ENCODE measurements at regions not wholly inside any gene's neighbourhood (a gene's known extent, or its start where the extent isn't known, plus 50 kb on each side); places are given as distances from the start of the nearest gene placed in this dataset.

DNA sequence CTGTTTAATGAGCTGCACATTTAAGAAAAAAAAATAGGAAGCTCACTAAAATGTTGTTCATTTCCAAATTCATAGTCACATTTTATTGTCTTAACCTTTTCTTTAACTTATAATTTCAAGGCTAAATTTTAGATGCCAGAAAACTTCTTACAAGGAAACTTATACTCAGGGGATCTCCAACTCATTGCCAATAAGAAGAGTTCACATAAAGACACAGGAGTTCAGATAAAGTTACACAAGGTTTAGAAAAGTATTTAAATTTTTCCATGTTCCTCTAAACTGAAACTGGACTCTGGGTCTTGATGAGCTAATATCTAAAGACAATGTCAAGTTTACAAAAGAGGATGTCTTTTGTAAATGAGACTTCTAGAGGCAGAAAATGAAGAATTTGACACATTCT is 190.7 kb upstream of the KCNJ16 start:
- H3K27me3 ChIP-seq, result no peaks in the 10 kb centered on the region
- intact Hi-C loops (cut with DNase I; ENCODE audit: low total_unique reads), result no loop called here
- H3K27ac ChIP-seq, result no peak overlapping the region
- no peaks in the 10 kb centered on the region for H3K36me3 ChIP-seq
- no peaks in the 10 kb centered on the region for H3K4me1 ChIP-seq
- no peak overlapping the region for H3K4me3 ChIP-seq
- DNase-seq, result no peak
- H3K9me3 ChIP-seq, result no peaks in the 10 kb centered on the region
- TF ChIP-seq, protein P1, sequence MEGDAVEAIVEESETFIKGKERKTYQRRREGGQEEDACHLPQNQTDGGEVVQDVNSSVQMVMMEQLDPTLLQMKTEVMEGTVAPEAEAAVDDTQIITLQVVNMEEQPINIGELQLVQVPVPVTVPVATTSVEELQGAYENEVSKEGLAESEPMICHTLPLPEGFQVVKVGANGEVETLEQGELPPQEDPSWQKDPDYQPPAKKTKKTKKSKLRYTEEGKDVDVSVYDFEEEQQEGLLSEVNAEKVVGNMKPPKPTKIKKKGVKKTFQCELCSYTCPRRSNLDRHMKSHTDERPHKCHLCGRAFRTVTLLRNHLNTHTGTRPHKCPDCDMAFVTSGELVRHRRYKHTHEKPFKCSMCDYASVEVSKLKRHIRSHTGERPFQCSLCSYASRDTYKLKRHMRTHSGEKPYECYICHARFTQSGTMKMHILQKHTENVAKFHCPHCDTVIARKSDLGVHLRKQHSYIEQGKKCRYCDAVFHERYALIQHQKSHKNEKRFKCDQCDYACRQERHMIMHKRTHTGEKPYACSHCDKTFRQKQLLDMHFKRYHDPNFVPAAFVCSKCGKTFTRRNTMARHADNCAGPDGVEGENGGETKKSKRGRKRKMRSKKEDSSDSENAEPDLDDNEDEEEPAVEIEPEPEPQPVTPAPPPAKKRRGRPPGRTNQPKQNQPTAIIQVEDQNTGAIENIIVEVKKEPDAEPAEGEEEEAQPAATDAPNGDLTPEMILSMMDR (IDR thresholded peaks at IDR 0.05), result no peak
- no peak for TF ChIP-seq POLR2A (IDR thresholded peaks at IDR 0.05)

DNA sequence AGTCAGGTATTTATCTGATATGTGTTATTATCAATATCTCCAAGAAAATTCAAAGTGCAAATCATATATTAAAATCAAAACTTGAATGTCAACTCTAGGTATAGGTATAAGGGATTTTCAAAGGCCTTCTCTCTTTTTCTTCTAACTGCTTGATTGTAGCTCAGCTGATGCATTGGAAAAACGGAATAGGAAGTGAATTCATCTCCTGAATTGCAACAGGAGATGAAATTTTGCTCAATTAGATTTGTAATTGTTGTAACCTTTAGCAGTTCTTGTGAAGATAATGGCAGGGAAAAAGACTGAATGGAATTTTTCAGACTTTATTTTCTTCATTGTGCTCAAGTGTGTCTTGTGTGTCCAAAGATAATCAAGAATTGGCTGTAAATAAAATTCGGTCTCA is 190.2 kb upstream of the KCNJ16 start:
- no peaks in the 10 kb centered on the region for H3K9me3 ChIP-seq
- H3K4me1 ChIP-seq, result no peaks in the 10 kb centered on the region

DNA sequence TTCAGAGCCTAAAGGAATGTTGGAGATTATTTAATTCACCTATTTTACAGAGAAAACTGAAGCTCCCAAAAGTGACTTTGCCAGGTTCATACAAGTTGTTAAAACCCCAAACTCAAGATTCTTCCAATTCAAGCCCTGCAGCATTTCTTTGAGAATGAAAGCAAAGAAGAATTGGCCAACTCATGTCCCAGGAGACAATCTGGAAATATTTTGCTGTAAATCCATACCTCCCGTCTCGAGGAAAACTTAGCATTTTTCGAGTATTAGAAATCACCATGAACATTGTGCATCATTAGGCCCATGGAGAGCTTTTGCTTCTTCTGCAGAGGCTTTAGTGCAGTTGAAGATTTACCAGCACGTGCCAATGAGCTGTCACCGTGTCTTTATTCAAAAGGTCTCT is 176.4 kb upstream of the KCNJ16 start:
- Histone ChIP-seq H3K27me3 (no peaks in the 10 kb centered on the region), H3K36me3 (no peaks in the 10 kb centered on the region), H3K4me3 (no peak overlapping the region), H3K9me3 (no peaks in the 10 kb centered on the region), H3K27ac (no peak overlapping the region), H3K4me1 (no peaks in the 10 kb centered on the region)
- intact Hi-C loops (cut with DNase I; ENCODE audit: low total_unique reads), result no loop called here
- DNase-seq, result no peak
- no peak for TF ChIP-seq POLR2A (IDR thresholded peaks at IDR 0.05)
- TF ChIP-seq, protein P1 (IDR thresholded peaks at IDR 0.05), result no peak

More for the DNA sequence above, 190.2 kb upstream of the KCNJ16 start:
- Histone ChIP-seq H3K27ac (no peak overlapping the region), H3K4me3 (no peak overlapping the region), H3K27me3 (no peaks in the 10 kb centered on the region), H3K36me3 (no peaks in the 10 kb centered on the region)
- DNase-seq, result no peak
- intact Hi-C loops (cut with DNase I; ENCODE audit: low total_unique reads), result no loop called here
- TF ChIP-seq, protein P1 (IDR thresholded peaks at IDR 0.05), result no peak
- TF ChIP-seq POLR2A (IDR thresholded peaks at IDR 0.05), result no peak

GRCh38 chr17:69900101-69900500 is 174.9 kb upstream of the KCNJ16 start:
- intact Hi-C loops (cut with DNase I; ENCODE audit: low total_unique reads), result no loop called here

GRCh38 chr17:69900829-69901228 is 174.2 kb upstream of the KCNJ16 start:
- Histone ChIP-seq H3K4me3 (no peak overlapping the region), H3K27me3 (no peaks in the 10 kb centered on the region), H3K9me3 (no peaks in the 10 kb centered on the region), H3K36me3 (no peaks in the 10 kb centered on the region), H3K4me1 (no peaks in the 10 kb centered on the region), H3K27ac (no peak overlapping the region)
- intact Hi-C loops (cut with DNase I; ENCODE audit: low total_unique reads), result no loop called here
- TF ChIP-seq POLR2A (IDR thresholded peaks at IDR 0.05), result no peak
- no peak for DNase-seq

More at GRCh38 chr17:69900101-69900500, 174.9 kb upstream of the KCNJ16 start:
- TF ChIP-seq POLR2A (IDR thresholded peaks at IDR 0.05), result no peak
- TF ChIP-seq, protein P1 (IDR thresholded peaks at IDR 0.05), result no peak
- no peaks in the 10 kb centered on the region for H3K9me3 ChIP-seq
- DNase-seq, result no peak
- H3K36me3 ChIP-seq, result no peaks in the 10 kb centered on the region
- H3K27me3 ChIP-seq, result no peaks in the 10 kb centered on the region
- H3K4me3 ChIP-seq, result no peak overlapping the region
- no peak overlapping the region for H3K27ac ChIP-seq
- no peaks in the 10 kb centered on the region for H3K4me1 ChIP-seq

DNA sequence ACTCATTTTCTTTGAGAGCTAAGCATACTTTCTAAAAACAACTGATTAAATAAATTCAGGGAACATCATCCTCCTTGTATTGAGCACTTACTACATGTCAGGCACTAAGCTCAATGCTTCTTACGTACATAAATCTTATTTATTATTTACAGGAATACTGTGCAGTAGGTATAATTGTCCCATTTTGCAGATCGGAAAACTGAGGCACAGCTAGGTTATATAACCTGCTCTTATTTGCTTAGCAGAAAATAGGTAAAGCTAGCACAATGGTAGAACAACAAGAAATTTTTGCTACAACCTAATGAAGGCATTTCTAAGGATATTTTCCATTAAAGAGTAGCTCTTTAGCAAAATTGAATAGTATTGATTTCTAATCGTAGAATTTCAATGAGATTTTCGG is 168.7 kb upstream of the KCNJ16 start:
- H3K27me3 ChIP-seq, result no peaks in the 10 kb centered on the region
- no peaks in the 10 kb centered on the region for H3K36me3 ChIP-seq
- intact Hi-C loops (cut with DNase I; ENCODE audit: low total_unique reads), result no loop called here
- no peak for TF ChIP-seq POLR2A (IDR thresholded peaks at IDR 0.05)
- TF ChIP-seq, protein P1 (IDR thresholded peaks at IDR 0.05), result no peak
- H3K9me3 ChIP-seq, result no peaks in the 10 kb centered on the region
- H3K4me3 ChIP-seq, result no peak overlapping the region
- no peak overlapping the region for H3K27ac ChIP-seq
- H3K4me1 ChIP-seq, result no peaks in the 10 kb centered on the region
- no peak for DNase-seq
